Loucy (cell line): ENCODE measurements at regions not wholly inside any gene's neighbourhood (a gene's known extent, or its start where the extent isn't known, plus 50 kb on each side); places are given as distances from the start of the nearest gene placed in this dataset.
"Not testable (repeated sequence)": the region's sequence is repeated elsewhere in the genome, so short reads cannot be mapped to it uniquely, and the experiment has no call there.

ENCODE experiments used
- EZH2phosphoT487 ChIP-seq: fragments of 200-600 bp; IDR thresholded peaks from 2 replicates; pipeline ENCODE4 v1.6.1; 2018; ENCODE audit warnings: antibody characterized with exemption, mild to moderate bottlenecking, moderate library complexity, borderline replicate concordance
- TF ChIP-seq, protein P1 (sequence below): fragments of 200-600 bp; sonication (generic); conservative IDR thresholded peaks from 2 replicates; pipeline ENCODE4 v1.5.1; 2014; ENCODE audit warnings: mild to moderate bottlenecking, antibody characterized with exemption, low read length

DNA sequence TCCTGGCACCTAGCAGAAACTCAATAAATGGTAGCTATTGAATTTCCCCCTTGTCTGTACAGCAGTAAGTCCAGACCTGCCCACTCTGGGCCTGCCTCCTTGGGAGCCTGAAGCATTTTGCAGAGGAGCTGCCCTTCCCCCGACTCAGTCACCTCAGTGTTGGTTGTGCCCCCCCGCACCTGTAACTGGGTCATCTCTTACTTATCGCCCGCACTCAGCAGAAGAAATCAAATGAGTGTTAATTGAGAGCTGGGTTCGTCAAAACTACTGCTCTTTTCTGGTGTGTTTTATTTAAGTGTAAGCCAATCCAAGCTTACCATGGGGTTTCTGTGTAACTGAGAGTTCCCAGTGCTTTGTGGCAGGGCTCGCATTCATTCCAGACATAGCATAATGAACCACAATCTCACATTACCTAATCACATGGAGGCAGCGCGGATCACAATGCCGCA, 175.5 kb upstream of the IRF2BP2 start:
- TF ChIP-seq, protein P1, sequence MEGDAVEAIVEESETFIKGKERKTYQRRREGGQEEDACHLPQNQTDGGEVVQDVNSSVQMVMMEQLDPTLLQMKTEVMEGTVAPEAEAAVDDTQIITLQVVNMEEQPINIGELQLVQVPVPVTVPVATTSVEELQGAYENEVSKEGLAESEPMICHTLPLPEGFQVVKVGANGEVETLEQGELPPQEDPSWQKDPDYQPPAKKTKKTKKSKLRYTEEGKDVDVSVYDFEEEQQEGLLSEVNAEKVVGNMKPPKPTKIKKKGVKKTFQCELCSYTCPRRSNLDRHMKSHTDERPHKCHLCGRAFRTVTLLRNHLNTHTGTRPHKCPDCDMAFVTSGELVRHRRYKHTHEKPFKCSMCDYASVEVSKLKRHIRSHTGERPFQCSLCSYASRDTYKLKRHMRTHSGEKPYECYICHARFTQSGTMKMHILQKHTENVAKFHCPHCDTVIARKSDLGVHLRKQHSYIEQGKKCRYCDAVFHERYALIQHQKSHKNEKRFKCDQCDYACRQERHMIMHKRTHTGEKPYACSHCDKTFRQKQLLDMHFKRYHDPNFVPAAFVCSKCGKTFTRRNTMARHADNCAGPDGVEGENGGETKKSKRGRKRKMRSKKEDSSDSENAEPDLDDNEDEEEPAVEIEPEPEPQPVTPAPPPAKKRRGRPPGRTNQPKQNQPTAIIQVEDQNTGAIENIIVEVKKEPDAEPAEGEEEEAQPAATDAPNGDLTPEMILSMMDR, result not testable (repeated sequence)
- TF ChIP-seq EZH2phosphoT487, result not testable (repeated sequence)
